Neural progenitor cell (in vitro differentiated cells): ENCODE measurements at regions not wholly inside any gene's neighbourhood (a gene's known extent, or its start where the extent isn't known, plus 50 kb on each side); places are given as distances from the start of the nearest gene placed in this dataset.

ENCODE experiments used
- CTCF ChIP-seq: fragments of 200-600 bp; sonication (generic); IDR thresholded peaks from 2 replicates; pipeline ENCODE4 v1.5.1; 2017; ENCODE audit warnings: antibody characterized with exemption, mild to moderate bottlenecking
- EZH2 ChIP-seq: fragments of 200-600 bp; sonication (generic); IDR thresholded peaks from 2 replicates; pipeline ENCODE4 v1.6.1; 2017; ENCODE audit warnings: antibody characterized with exemption, mild to moderate bottlenecking, moderate library complexity
- EZH2phosphoT487 ChIP-seq: fragments of 200-600 bp; sonication (generic); IDR thresholded peaks from 2 replicates; pipeline ENCODE4 v1.6.1; 2017; ENCODE audit warnings: antibody characterized with exemption

GRCh38 chr7:13028036-13028824 lies 340.8 kb downstream of the ARL4A start:
- TF ChIP-seq CTCF, result no peak
- no peak for TF ChIP-seq EZH2phosphoT487
- TF ChIP-seq EZH2, result no peak
